Memory B cell (primary cell): ENCODE measurements at regions not wholly inside any gene's neighbourhood (a gene's known extent, or its start where the extent isn't known, plus 50 kb on each side); places are given as distances from the start of the nearest gene placed in this dataset.

ENCODE experiments used
- ATAC-seq: fragments of 150-1000 bp; cut with Tn5 transposase; 2 replicates; pipeline ENCODE4 v1.10.0; 2021; ENCODE audit warnings: low read depth, mild to moderate bottlenecking, moderate library complexity
- DNase-seq, 2 donors: peaks; one replicate each; pipeline ENCODE4 v3.0.0; 2022; ENCODE audit warnings: low spot score in 2 of 2
- H3K27ac Mint-ChIP-seq: one replicate; pipeline ENCODE4 v1.8.0; 2022; ENCODE audit warnings: mild to moderate bottlenecking, moderate library complexity, mixed read lengths
- H3K27me3 Mint-ChIP-seq: one replicate; pipeline ENCODE4 v1.8.0; 2022; ENCODE audit warnings: mixed read lengths
- H3K36me3 Mint-ChIP-seq: one replicate; pipeline ENCODE4 v1.8.0; 2022; ENCODE audit warnings: mild to moderate bottlenecking, mixed read lengths
- H3K4me1 Mint-ChIP-seq: one replicate; pipeline ENCODE4 v1.8.0; 2022; ENCODE audit warnings: mixed read lengths
- H3K4me3 Mint-ChIP-seq: one replicate; pipeline ENCODE4 v1.8.0; 2022; ENCODE audit warnings: mild to moderate bottlenecking, moderate library complexity, mixed read lengths
- H3K9me3 Mint-ChIP-seq: one replicate; pipeline ENCODE4 v1.8.0; 2022; ENCODE audit warnings: mixed read lengths

DNA sequence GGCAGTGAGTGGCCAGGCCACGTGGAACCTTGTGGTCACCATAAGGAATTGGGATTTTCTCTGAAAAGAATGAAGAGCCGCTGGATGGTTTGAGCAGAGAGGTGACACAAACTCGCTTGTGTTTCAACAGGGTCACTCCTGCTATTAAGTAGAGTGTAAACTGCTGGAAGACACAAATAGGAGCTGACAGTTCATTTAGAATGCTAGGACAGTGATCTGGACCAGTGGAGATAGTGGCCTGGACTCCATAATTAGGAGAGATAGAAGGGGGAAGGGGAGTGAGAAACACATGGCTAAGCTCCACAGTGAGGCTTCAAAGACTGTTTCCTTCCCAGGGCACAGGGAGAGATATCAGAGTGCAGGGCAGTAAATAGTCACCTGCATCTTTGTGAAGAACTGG, 381.1 kb upstream of the ST6GAL2 start:
- Mint-ChIP-seq H3K4me3 (no peak overlapping the region), H3K4me1 (no peaks in the 10 kb centered on the region), H3K9me3 (peaks cover 5% of the 10 kb centered on the region), H3K27ac (no peak overlapping the region), H3K36me3 (no peaks in the 10 kb centered on the region), H3K27me3 (no peaks in the 10 kb centered on the region)
- DNase-seq (no peak), ATAC-seq (no peak)

DNA sequence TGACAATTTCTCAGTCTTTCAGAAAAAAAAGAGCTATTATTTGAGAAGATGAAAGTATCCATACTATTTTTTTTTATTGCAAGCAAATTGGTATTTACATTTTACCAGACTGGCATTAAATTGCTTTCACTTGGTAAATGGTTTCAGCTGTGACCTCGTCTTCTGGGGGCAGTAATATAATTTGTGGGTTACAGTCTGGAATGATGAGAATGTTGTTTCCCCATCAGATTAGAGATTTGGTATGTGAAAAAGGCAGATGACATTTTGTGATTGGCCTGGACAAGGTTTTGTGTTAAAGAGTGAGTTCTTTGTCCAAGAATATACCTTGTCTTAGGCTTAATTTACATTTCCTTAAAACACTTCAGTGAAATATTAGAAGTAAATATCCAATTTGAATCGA, 390.1 kb upstream of the ST6GAL2 start:
- ATAC-seq (no peak), DNase-seq (no peak)
- Mint-ChIP-seq H3K27me3 (no peaks in the 10 kb centered on the region), H3K27ac (no peak overlapping the region), H3K4me3 (no peak overlapping the region), H3K9me3 (peaks cover 2% of the 10 kb centered on the region), H3K36me3 (no peaks in the 10 kb centered on the region), H3K4me1 (no peaks in the 10 kb centered on the region)

DNA sequence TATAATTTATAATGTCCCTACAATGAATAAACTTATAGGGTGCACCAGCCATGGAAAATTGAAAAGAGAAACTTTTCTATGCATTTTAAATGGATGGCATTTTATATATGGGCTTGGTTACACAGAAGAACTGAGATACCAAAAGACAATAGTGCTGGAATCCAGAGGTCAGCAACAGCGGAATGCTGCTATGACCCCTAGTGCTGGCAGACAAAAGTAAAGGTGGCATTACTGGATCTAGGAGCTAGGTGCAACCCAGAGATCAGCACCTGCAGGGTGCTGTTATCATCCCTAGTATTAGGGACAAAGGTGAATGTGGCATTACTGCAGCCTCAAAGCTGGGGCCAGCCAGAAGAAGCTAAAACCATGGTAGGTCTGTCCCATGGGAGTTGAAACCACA, 392.7 kb upstream of the ST6GAL2 start:
- ATAC-seq: no peak
- Mint-ChIP-seq H3K27ac (no peak overlapping the region), H3K4me3 (no peak overlapping the region), H3K27me3 (no peaks in the 10 kb centered on the region), H3K9me3 (no peaks in the 10 kb centered on the region), H3K4me1 (no peaks in the 10 kb centered on the region), H3K36me3 (no peaks in the 10 kb centered on the region)
- DNase-seq: no peak

GRCh38 chr2:107281637-107282036, 395.7 kb upstream of the ST6GAL2 start:
- H3K9me3 Mint-ChIP-seq: peaks cover 1% of the 10 kb centered on the region
- no peaks in the 10 kb centered on the region for H3K36me3 Mint-ChIP-seq
- H3K27me3 Mint-ChIP-seq: no peaks in the 10 kb centered on the region
- H3K4me3 Mint-ChIP-seq: no peak overlapping the region
- ATAC-seq (no peak), DNase-seq (no peak)
- H3K4me1 Mint-ChIP-seq: no peaks in the 10 kb centered on the region
- no peak overlapping the region for H3K27ac Mint-ChIP-seq

- no peak overlapping the region for H3K4me3 Mint-ChIP-seq
- peaks cover 1% of the 10 kb centered on the region for H3K9me3 Mint-ChIP-seq
- no peak for ATAC-seq
- DNase-seq: no peak
- no peaks in the 10 kb centered on the region for H3K36me3 Mint-ChIP-seq
- H3K27ac Mint-ChIP-seq: no peak overlapping the region
- no peaks in the 10 kb centered on the region for H3K27me3 Mint-ChIP-seq
- H3K4me1 Mint-ChIP-seq: no peaks in the 10 kb centered on the region
These were observed 396.2 kb upstream of the ST6GAL2 start for GRCh38 chr2:107282135-107282534.

DNA sequence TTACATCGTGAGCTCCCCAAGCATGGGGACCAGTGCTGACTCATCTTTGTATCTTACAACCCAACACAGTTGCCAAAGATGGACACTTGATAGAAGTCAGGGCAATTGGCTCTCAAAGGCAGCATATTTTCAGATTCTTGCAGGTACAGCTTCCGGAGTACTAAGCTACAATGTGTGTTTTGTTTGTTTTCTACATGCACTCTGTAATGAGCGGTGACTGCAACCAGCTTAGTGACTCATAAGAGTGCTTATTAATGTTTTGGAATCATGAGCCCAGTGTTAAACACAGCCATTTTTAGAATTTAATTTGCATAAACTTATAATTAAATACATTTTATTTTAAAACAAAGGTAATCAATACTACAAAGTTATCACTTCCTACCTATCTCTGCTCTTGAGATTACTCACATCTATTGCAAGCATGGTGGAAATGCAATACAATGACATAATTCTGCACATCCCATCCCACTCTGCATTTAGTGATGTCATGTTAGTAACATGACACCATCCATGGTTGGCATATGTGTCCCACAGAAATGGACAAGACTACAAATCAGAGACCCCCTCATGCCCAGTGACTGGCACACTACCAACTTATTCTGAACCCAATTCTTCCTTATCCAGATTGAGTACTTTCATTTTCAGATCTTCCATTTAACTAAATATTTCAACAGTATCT, 399.8 kb upstream of the ST6GAL2 start:
- no peak for DNase-seq
- Mint-ChIP-seq H3K9me3 (peaks cover 1% of the 10 kb centered on the region), H3K4me3 (no peak overlapping the region), H3K27ac (no peak overlapping the region), H3K27me3 (no peaks in the 10 kb centered on the region), H3K4me1 (no peaks in the 10 kb centered on the region), H3K36me3 (no peaks in the 10 kb centered on the region)
- no peak for ATAC-seq

- H3K27me3 Mint-ChIP-seq: no peaks in the 10 kb centered on the region
- H3K9me3 Mint-ChIP-seq: peaks cover 6% of the 10 kb centered on the region
- H3K4me3 Mint-ChIP-seq: no peak overlapping the region
- no peaks in the 10 kb centered on the region for H3K4me1 Mint-ChIP-seq
- H3K27ac Mint-ChIP-seq: no peak overlapping the region
- no peaks in the 10 kb centered on the region for H3K36me3 Mint-ChIP-seq
- no peak for ATAC-seq
- no peak for DNase-seq
These were observed 404.1 kb upstream of the ST6GAL2 start for GRCh38 chr2:107290041-107290440.

DNA sequence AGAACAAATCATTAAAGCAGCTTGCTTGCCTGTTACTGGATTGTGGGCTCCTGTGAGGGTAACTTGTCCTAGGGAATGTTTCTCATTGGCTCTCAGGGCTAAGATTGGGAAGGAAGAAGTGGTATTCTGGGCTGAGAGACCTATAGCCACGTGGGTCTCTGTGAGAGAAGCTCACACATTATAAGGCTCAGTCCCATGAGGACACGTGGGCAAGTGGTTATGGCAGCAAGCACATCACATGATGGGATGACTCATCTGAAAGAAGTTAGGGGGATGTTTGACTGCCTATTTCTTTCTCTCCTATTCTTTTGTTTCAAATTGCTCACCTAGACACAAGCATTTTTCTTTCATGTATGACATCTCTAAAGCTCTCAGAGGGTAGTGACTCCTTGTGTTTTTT, 418.0 kb upstream of the ST6GAL2 start:
- ATAC-seq (no peak), DNase-seq (no peak)
- Mint-ChIP-seq H3K36me3 (no peaks in the 10 kb centered on the region), H3K9me3 (peaks cover 3% of the 10 kb centered on the region), H3K27me3 (no peaks in the 10 kb centered on the region), H3K4me1 (no peaks in the 10 kb centered on the region), H3K4me3 (no peak overlapping the region), H3K27ac (no peak overlapping the region)

GRCh38 chr2:107305966-107306365, 420.0 kb upstream of the ST6GAL2 start:
- no peaks in the 10 kb centered on the region for H3K36me3 Mint-ChIP-seq
- DNase-seq (no peak), ATAC-seq (no peak)
- H3K4me3 Mint-ChIP-seq: no peak overlapping the region
- no peak overlapping the region for H3K27ac Mint-ChIP-seq
- no peaks in the 10 kb centered on the region for H3K27me3 Mint-ChIP-seq
- H3K9me3 Mint-ChIP-seq: peaks cover 3% of the 10 kb centered on the region
- no peaks in the 10 kb centered on the region for H3K4me1 Mint-ChIP-seq

GRCh38 chr2:107306881-107307280, 420.9 kb upstream of the ST6GAL2 start:
- no peak overlapping the region for H3K27ac Mint-ChIP-seq
- no peak for ATAC-seq
- H3K9me3 Mint-ChIP-seq: peaks cover 3% of the 10 kb centered on the region

GRCh38 chr2:107308835-107309234, 422.9 kb upstream of the ST6GAL2 start:
- ATAC-seq (no peak), DNase-seq (no peak)
- no peak overlapping the region for H3K27ac Mint-ChIP-seq
- H3K27me3 Mint-ChIP-seq: no peaks in the 10 kb centered on the region
- H3K4me1 Mint-ChIP-seq: no peaks in the 10 kb centered on the region
- H3K36me3 Mint-ChIP-seq: no peaks in the 10 kb centered on the region
- no peak overlapping the region for H3K4me3 Mint-ChIP-seq
- peaks cover 4% of the 10 kb centered on the region for H3K9me3 Mint-ChIP-seq

More at GRCh38 chr2:107306881-107307280, 420.9 kb upstream of the ST6GAL2 start:
- Mint-ChIP-seq H3K4me3 (no peak overlapping the region), H3K27me3 (no peaks in the 10 kb centered on the region), H3K4me1 (no peaks in the 10 kb centered on the region), H3K36me3 (no peaks in the 10 kb centered on the region)
- no peak for DNase-seq

GRCh38 chr2:107312240-107312639, 426.3 kb upstream of the ST6GAL2 start:
- no peak for ATAC-seq
- Mint-ChIP-seq H3K4me1 (no peaks in the 10 kb centered on the region), H3K27ac (no peak overlapping the region), H3K9me3 (peaks cover 4% of the 10 kb centered on the region), H3K27me3 (no peaks in the 10 kb centered on the region), H3K4me3 (no peak overlapping the region), H3K36me3 (no peaks in the 10 kb centered on the region)
- DNase-seq: no peak

DNA sequence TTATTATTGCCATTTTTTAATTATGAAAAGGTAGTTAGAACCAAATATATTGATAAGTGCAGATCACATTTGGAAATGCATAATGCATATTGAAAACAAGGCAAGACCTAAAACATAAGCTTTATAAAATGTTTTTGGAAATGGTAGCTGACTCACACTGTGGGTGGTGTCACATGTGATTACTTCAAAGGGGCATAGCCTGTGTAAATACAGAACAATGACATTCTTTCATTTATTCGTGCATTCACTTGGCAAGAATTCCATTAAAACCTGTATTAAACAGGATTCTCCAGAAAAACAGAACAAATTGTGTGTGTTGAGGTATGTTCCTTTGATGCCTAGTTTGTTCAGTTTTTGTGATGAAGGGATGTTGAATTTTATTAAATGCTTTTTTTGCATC, 427.3 kb upstream of the ST6GAL2 start:
- Mint-ChIP-seq H3K36me3 (no peaks in the 10 kb centered on the region), H3K27ac (no peak overlapping the region), H3K9me3 (peaks cover 3% of the 10 kb centered on the region), H3K4me1 (no peaks in the 10 kb centered on the region), H3K27me3 (no peaks in the 10 kb centered on the region), H3K4me3 (no peak overlapping the region)
- ATAC-seq: no peak
- DNase-seq: no peak

- ATAC-seq: no peak
- Mint-ChIP-seq H3K9me3 (peaks cover 4% of the 10 kb centered on the region), H3K4me3 (no peak overlapping the region), H3K27ac (no peak overlapping the region), H3K27me3 (no peaks in the 10 kb centered on the region), H3K36me3 (no peaks in the 10 kb centered on the region), H3K4me1 (no peaks in the 10 kb centered on the region)
- no peak for DNase-seq
These were observed 434.9 kb upstream of the ST6GAL2 start for GRCh38 chr2:107320881-107321280.

DNA sequence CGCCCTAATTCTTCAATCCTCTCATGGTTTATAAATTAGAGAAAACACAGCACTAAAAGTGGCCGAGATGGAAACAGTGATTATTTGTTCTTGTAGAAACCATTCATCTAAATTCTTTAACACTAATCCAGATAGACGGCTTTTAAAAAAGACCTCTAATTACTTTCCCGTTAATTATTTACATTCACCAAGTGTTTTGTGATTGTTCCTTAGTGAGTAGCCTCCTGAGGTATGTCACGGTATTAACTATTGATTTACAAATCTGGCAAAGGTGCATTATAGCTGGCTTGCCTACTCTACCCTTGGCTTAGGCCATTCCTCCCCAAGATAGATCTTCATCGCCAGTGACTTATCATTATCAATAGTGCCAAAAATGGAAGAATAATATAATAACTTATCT, 436.4 kb upstream of the ST6GAL2 start:
- Mint-ChIP-seq H3K4me1 (no peaks in the 10 kb centered on the region), H3K36me3 (no peaks in the 10 kb centered on the region), H3K9me3 (peaks cover 6% of the 10 kb centered on the region), H3K4me3 (no peak overlapping the region), H3K27me3 (no peaks in the 10 kb centered on the region), H3K27ac (no peak overlapping the region)
- DNase-seq (no peak), ATAC-seq (no peak)
